ENCODE measurements at regions not wholly inside any gene's neighbourhood (a gene's known extent, or its start where the extent isn't known, plus 50 kb on each side); places are given as distances from the start of the nearest gene placed in this dataset.
"Not testable (repeated sequence)": the region's sequence is repeated elsewhere in the genome, so short reads cannot be mapped to it uniquely, and the experiment has no call there.

DNA sequence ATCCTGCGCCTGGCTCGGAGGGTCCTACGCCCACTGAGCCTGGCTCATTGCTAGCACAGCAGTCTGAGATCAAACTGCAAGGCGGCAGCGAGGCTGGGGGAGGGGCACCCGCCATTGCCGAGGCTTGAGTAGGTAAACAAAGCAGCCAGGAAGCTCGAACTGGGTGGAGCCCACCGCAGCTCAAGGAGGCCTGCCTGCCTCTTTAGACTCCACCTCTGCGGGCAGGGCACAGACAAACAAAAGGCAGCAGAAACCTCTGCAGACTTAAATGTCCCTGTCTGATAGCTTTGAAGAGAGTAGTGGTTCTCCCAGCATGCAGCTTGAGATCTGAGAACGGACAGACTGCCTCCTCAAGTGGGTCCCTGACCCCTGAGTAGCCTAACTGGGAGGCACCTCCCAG lies 71.9 kb upstream of the NMU start:
- not testable (repeated sequence) for TF ChIP-seq CTCF, POLR2A (IDR thresholded peaks at IDR 0.05)

Data from Peyer's patch (tissue), 4 donors.